H9 (cell line): ENCODE measurements at regions not wholly inside any gene's neighbourhood (a gene's known extent, or its start where the extent isn't known, plus 50 kb on each side); places are given as distances from the start of the nearest gene placed in this dataset.

Experiments used
- DNase-seq: peaks from one replicate; pipeline ENCODE4 v3.0.0-alpha.2; 2017
- H2AFZ ChIP-seq: one replicate; pipeline ENCODE4 v1.6.1; 2013; ENCODE audit warnings: mild to moderate bottlenecking, low read length, control low read depth, moderate library complexity
- H2AK5ac ChIP-seq: 2 replicates; pipeline ENCODE4 v1.6.1; 2013; ENCODE audit warnings: low read length, control low read depth, mixed read lengths; ENCODE audit not compliant: insufficient read length
- H2BK120ac ChIP-seq: one replicate; pipeline ENCODE4 v1.6.1; 2013; ENCODE audit warnings: low read depth, mild to moderate bottlenecking, low read length, control low read depth, inconsistent platforms; ENCODE audit not compliant: poor library complexity, severe bottlenecking
- H2BK12ac ChIP-seq: 2 replicates; pipeline ENCODE4 v1.6.1; 2013; ENCODE audit warnings: low read length, control low read depth, mixed read lengths, low read depth; ENCODE audit not compliant: insufficient read length
- H2BK15ac ChIP-seq: 2 replicates; pipeline ENCODE4 v1.6.1; 2013; ENCODE audit warnings: low read depth, low read length, control low read depth
- H2BK20ac ChIP-seq: one replicate; pipeline ENCODE4 v1.6.1; 2013; ENCODE audit warnings: low read depth, mild to moderate bottlenecking, low read length, control low read depth, inconsistent platforms; ENCODE audit not compliant: poor library complexity, severe bottlenecking
- H2BK5ac ChIP-seq: 2 replicates; pipeline ENCODE4 v1.6.1; 2013; ENCODE audit warnings: low read length, control low read depth, mixed read lengths; ENCODE audit not compliant: insufficient read length
- H3K14ac ChIP-seq: 2 replicates; pipeline ENCODE4 v1.6.1; 2013; ENCODE audit warnings: low read length, control low read depth; ENCODE audit not compliant: insufficient read depth
- H3K18ac ChIP-seq: 2 replicates; pipeline ENCODE4 v1.6.1; 2013; ENCODE audit warnings: low read depth, mild to moderate bottlenecking, mixed read lengths, low read length, control low read depth; ENCODE audit not compliant: insufficient read length
- H3K23ac ChIP-seq: 2 replicates; pipeline ENCODE4 v1.6.1; 2013; ENCODE audit warnings: low read length, control low read depth, mixed read lengths, low read depth; ENCODE audit not compliant: insufficient read length
- H3K23me2 ChIP-seq: 2 replicates; pipeline ENCODE4 v1.6.1; 2013; ENCODE audit warnings: low read depth, mild to moderate bottlenecking, mixed read lengths, low read length, control low read depth; ENCODE audit not compliant: insufficient read length, poor library complexity, severe bottlenecking
- H3K27ac ChIP-seq: 2 replicates; pipeline ENCODE4 v1.5.1; 2013; ENCODE audit warnings: low read length, control low read depth, mixed read lengths, low read depth; ENCODE audit not compliant: insufficient read length
- H3K27me3 ChIP-seq: 2 replicates; pipeline ENCODE4 v1.6.1; 2013; ENCODE audit warnings: low read length, control low read depth, inconsistent platforms; ENCODE audit not compliant: insufficient read depth
- H3K4ac ChIP-seq: 2 replicates; pipeline ENCODE4 v1.6.1; 2013; ENCODE audit warnings: low read depth, mild to moderate bottlenecking, control low read depth, inconsistent platforms, low read length, moderate library complexity
- H3K4me1 ChIP-seq: 2 replicates; pipeline ENCODE4 v1.6.1; 2013; ENCODE audit warnings: low read length, control low read depth, inconsistent platforms; ENCODE audit not compliant: insufficient read depth
- H3K4me2 ChIP-seq: 2 replicates; pipeline ENCODE4 v1.6.1; 2013; ENCODE audit warnings: low read length, control low read depth, mixed read lengths; ENCODE audit not compliant: insufficient read length, insufficient read depth
- H3K56ac ChIP-seq: 2 replicates; pipeline ENCODE4 v1.6.1; 2013; ENCODE audit warnings: low read depth, mild to moderate bottlenecking, mixed read lengths, low read length, control low read depth; ENCODE audit not compliant: insufficient read length
- H3K79me1 ChIP-seq: 2 replicates; pipeline ENCODE4 v1.6.1; 2013; ENCODE audit warnings: low read depth, mild to moderate bottlenecking, moderate library complexity, low read length, control low read depth, inconsistent platforms; ENCODE audit not compliant: insufficient read depth, poor library complexity, severe bottlenecking
- H3K79me2 ChIP-seq: 2 replicates; pipeline ENCODE4 v1.6.1; 2013; ENCODE audit warnings: low read length, control low read depth, inconsistent platforms; ENCODE audit not compliant: insufficient read depth
- H3K9ac ChIP-seq: 2 replicates; pipeline ENCODE4 v1.6.1; 2013; ENCODE audit warnings: low read length, control low read depth, mixed read lengths; ENCODE audit not compliant: insufficient read length; ENCODE audit errors: extremely low read depth
- H3K9me3 ChIP-seq: one replicate; pipeline ENCODE4 v1.6.1; 2013; ENCODE audit warnings: low read depth, low read length, inconsistent platforms; ENCODE audit not compliant: control insufficient read depth
- H3T11ph ChIP-seq: one replicate; pipeline ENCODE4 v1.6.1; 2013; ENCODE audit warnings: mild to moderate bottlenecking, low read length, control low read depth, inconsistent platforms
- H4K20me1 ChIP-seq: one replicate; pipeline ENCODE4 v1.6.1; 2013; ENCODE audit not compliant: control insufficient read depth, insufficient read length, insufficient read depth
- H4K5ac ChIP-seq: 2 replicates; pipeline ENCODE4 v1.6.1; 2013; ENCODE audit warnings: low read depth, mild to moderate bottlenecking, mixed read lengths, low read length, control low read depth; ENCODE audit not compliant: insufficient read length
- H4K8ac ChIP-seq: replicated peaks from 2 replicates; pipeline ENCODE4 v1.6.1; 2013; ENCODE audit warnings: low read length, control low read depth, mixed read lengths, low read depth; ENCODE audit not compliant: insufficient read length
- H4K91ac ChIP-seq: 2 replicates; pipeline ENCODE4 v1.6.1; 2013; ENCODE audit warnings: low read depth, mild to moderate bottlenecking, moderate library complexity, mixed read lengths, low read length, control low read depth; ENCODE audit not compliant: insufficient read length
- H3K27ac Mint-ChIP-seq, 3 experiments: 2 replicates in 2 of 3; 3 replicates in 1 of 3; pipeline ENCODE4 v1.8.0; 2020 to 2021; ENCODE audit warnings: mixed read lengths in 3 of 3, mild to moderate bottlenecking in 1 of 3, moderate library complexity in 1 of 3
- H3K27me3 Mint-ChIP-seq: 2 replicates; pipeline ENCODE4 v1.8.0; 2021; ENCODE audit warnings: low read depth, mild to moderate bottlenecking, moderate library complexity, mixed read lengths
- H3K36me3 Mint-ChIP-seq, 3 experiments: 2 replicates in 2 of 3; 3 replicates in 1 of 3; pipeline ENCODE4 v1.8.0; 2020 to 2021; ENCODE audit warnings: low read depth in 3 of 3, mixed read lengths in 3 of 3; ENCODE audit not compliant: insufficient read depth in 1 of 3
- H3K4me1 Mint-ChIP-seq, 2 experiments: 2 replicates each; pipeline ENCODE4 v1.8.0; 2020; ENCODE audit warnings: mixed read lengths in 2 of 2
- H3K4me3 Mint-ChIP-seq, 2 experiments: 2 replicates in 1 of 2; 3 replicates in 1 of 2; pipeline ENCODE4 v1.8.0; 2020 to 2021; ENCODE audit warnings: mild to moderate bottlenecking in 2 of 2, mixed read lengths in 2 of 2, moderate library complexity in 1 of 2
- H3K9me3 Mint-ChIP-seq, 2 experiments: 2 replicates in 1 of 2; 3 replicates in 1 of 2; pipeline ENCODE4 v1.8.0; 2020; ENCODE audit warnings: mild to moderate bottlenecking in 2 of 2, mixed read lengths in 2 of 2, moderate library complexity in 1 of 2
- WGBS: extraction: QIAGEN DNeasy Blood & Tissue Kit; methylation state at CpG from one replicate; pipeline ENCODE4 v1.1.7; 2013; ENCODE audit warnings: missing lambda C conversion rate, low lambda C conversion rate, mixed read lengths; ENCODE audit not compliant: insufficient read length; ENCODE audit errors: extremely low coverage; 5-methylcytosine and 5-hydroxymethylcytosine counted together
- TF ChIP-seq, protein P1 (sequence below): fragments of 200-600 bp; sonication (generic); conservative IDR thresholded peaks from 3 replicates; pipeline ENCODE4 v1.8.0; 2021; ENCODE audit warnings: antibody characterized with exemption, mild to moderate bottlenecking

GRCh38 chr12:18899678-18900317, 161.9 kb downstream of the CAPZA3 start:
- Histone ChIP-seq H3K4ac (no peak overlapping the region), H3K56ac (no peak overlapping the region), H3K4me2 (no peak overlapping the region), H3K79me1 (no peaks in the 10 kb centered on the region), H2BK15ac (no peak overlapping the region), H2BK12ac (no peak overlapping the region), H3K9ac (no peak overlapping the region), H3K79me2 (no peaks in the 10 kb centered on the region), H3K14ac (no peak overlapping the region), H3K4me1 (no peaks in the 10 kb centered on the region; the same call in 1 of the 2 replicates), H3K27ac (no peak overlapping the region), H4K8ac (no peak overlapping the region), H2AK5ac (no peak overlapping the region), H4K20me1 (no peaks in the 10 kb centered on the region), H2AFZ (no peak overlapping the region), H4K91ac (no peak overlapping the region), H2BK5ac (no peak overlapping the region), H2BK120ac (no peak overlapping the region), H3T11ph (no peak overlapping the region), H2BK20ac (no peak overlapping the region), H3K23me2 (no peaks in the 10 kb centered on the region), H4K5ac (no peak overlapping the region), H3K27me3 (no peaks in the 10 kb centered on the region), H3K23ac (no peak overlapping the region), H3K18ac (no peak overlapping the region), H3K9me3 (no peaks in the 10 kb centered on the region)
- peaks cover 2 to 14% (median 4%) of the 10 kb centered on the region in 3 experiments; a peak in 6 of 7 replicates for H3K36me3 Mint-ChIP-seq
- no CpG with 5 or more reads among the region's 8 CpGs for WGBS
- H3K27ac Mint-ChIP-seq: no peak overlapping the region
- no peak for DNase-seq
- H3K4me1 Mint-ChIP-seq: peaks cover 18 to 21% of the 10 kb centered on the region in 2 experiments
- no peaks in the 10 kb centered on the region; the same call in 1 of the 2 replicates for H3K27me3 Mint-ChIP-seq
- H3K9me3 Mint-ChIP-seq: peaks cover 4 to 7% of the 10 kb centered on the region in 2 experiments; a peak in 3 of 5 replicates
- no peak overlapping the region for H3K4me3 Mint-ChIP-seq
- TF ChIP-seq, protein P1, sequence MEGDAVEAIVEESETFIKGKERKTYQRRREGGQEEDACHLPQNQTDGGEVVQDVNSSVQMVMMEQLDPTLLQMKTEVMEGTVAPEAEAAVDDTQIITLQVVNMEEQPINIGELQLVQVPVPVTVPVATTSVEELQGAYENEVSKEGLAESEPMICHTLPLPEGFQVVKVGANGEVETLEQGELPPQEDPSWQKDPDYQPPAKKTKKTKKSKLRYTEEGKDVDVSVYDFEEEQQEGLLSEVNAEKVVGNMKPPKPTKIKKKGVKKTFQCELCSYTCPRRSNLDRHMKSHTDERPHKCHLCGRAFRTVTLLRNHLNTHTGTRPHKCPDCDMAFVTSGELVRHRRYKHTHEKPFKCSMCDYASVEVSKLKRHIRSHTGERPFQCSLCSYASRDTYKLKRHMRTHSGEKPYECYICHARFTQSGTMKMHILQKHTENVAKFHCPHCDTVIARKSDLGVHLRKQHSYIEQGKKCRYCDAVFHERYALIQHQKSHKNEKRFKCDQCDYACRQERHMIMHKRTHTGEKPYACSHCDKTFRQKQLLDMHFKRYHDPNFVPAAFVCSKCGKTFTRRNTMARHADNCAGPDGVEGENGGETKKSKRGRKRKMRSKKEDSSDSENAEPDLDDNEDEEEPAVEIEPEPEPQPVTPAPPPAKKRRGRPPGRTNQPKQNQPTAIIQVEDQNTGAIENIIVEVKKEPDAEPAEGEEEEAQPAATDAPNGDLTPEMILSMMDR: no peak
